GM19023 (cell line): ENCODE measurements at regions not wholly inside any gene's neighbourhood (a gene's known extent, or its start where the extent isn't known, plus 50 kb on each side); places are given as distances from the start of the nearest gene placed in this dataset.

Experiments
- ATAC-seq: cut with Tn5 transposase; IDR thresholded peaks from one replicate; pipeline ENCODE4 v1.9.1; 2021; ENCODE audit warnings: mild to moderate bottlenecking, moderate library complexity; ENCODE audit not compliant: unreplicated experiment

DNA sequence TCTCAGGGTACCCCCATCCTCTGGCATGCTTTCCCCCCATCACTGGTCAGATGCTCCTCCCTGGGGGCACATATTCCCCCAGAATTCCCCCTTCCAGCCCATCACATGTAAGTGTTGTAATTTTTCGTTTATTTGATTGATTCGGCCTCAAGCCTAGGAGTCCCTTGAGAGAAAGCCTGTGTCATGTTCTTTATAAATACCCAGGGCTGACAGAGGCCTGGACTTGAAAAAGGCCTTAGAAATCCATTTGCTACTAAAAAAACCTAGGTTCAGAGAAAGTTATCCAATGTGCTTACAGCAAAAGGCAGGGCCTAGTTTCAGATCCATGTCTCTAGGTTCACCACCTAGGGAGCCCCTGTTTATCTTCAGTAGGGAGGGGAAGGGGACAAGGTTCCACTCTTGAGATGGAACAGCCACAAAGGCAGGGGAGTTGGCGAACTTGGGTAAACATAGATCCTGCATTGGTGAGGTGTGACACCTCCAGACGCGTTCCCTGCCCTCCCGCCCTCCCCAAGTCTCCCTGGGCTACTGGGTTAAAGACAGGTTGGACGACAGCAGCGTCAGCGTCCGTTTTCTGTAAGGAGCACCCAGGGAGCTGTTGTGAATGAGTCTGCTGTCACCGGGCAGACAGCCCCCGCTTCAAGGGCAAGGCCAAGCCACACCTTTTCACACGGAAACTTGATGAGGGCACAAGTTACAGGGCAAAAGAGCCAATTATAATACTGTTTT lies 147.8 kb downstream of the EN1 start:
- ATAC-seq: no peak

DNA sequence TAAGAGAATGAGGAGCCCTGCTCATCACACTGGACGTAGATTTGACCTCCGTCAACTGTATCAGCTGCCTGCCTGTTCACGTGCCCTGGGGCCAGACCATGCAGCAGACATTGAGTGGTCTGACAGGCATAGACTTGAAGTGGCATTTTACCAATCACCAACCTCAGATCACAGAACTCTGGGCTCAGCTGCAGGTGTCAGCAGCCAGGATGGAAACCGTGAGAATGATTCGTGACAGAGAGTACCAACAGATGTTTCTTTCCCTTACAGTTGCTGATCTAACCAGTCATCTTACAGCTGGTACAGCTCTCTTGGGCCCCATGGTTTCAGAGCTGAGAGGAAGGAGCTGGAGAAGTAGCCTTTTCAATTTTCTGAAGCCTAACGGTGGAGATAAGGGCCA lies 148.9 kb downstream of the EN1 start:
- ATAC-seq: no peak

DNA sequence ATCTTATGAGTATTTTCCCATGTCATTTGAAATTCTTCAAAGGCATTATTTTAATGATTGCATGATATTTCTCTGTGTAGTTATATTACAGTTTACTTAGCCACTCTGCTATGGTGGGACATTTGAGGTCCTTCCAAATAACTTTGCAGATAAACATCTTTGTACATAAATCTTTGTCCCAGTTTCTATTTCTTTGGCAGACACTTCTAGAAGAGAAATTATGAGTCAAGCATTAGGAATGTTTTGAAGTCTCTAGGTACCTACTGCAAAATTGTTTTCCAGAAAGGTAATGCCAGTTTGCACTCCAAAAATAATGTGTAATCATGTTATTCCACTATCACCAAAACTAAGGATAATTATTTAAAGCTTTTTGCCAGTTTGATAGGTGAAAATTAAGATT lies 149.7 kb downstream of the EN1 start:
- no peak for ATAC-seq

DNA sequence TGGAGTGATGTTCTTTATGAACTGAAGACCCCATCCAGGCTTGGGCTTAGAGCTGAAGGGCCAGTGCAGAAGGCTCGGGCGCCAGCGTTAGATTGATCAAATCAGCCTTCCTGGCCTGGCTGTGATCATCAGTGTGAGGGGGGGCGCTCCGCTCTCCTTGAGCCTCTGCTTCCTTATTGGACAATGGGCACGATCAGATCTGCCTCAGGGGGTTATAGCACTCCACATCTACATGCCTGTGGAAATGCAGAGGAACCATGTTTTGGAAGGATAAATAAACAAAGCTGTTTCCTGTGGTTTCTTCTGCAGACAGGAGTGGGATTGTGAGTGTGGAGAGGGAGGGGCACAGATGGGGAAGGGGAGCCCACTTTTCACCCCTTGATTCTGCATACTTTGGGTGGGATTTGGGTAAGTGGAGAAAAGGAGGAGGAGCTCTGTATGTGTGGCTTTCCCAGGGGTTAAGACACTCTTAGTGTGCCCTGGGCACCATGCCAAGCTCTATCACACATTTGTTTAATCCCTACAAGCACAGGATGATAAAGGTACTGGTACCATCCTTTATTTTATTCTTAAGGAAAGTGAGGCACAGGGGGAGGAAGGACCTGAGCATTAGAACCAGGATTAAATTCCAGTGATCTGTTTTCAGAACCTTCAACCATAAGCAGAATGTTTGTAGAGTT lies 150.5 kb downstream of the EN1 start:
- ATAC-seq: no peak

DNA sequence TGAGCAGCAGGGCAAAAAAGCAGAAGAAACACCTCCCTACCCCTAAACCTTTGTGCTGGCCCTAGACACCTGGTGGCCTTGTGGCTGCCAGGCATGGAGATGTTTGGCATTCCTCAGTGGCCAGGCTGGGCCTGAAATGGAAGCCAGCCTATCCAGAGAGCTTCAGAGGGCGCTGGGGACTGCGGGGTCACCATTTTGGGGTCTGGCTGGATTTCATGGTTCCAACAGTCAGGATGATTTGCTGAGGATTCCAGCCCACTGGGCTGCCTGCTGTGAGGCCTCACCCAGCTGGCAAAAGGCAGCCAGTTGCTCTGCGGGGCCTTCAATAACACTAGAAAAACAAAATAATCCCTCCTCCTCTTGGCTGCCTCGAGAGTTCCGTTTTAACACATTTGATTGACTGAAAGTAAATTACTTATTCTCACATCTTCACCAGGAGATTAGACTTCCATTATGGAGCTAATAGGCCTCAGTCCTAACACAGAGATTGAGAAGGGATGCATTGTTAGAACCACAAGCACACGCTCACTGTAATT lies 154.1 kb downstream of the EN1 start:
- no peak for ATAC-seq

DNA sequence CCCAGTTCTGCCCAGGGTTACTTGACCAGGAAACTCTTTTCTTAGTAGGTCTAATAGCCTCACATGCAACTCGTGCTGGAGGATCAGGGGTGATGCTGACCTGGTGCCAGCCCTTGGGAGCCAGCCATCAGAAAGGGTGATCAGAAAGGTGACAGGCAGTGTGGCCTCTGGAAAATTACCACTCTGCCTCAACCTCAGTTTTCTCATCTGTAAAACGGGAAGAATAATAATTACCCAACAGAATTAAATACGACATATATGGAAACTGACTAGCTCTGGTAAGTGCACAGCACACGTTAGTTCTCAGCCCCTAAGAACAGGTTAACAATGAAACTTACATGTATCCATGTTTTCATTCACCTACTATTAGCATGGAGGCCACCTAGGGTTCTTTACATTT lies 157.6 kb downstream of the EN1 start:
- no peak for ATAC-seq

DNA sequence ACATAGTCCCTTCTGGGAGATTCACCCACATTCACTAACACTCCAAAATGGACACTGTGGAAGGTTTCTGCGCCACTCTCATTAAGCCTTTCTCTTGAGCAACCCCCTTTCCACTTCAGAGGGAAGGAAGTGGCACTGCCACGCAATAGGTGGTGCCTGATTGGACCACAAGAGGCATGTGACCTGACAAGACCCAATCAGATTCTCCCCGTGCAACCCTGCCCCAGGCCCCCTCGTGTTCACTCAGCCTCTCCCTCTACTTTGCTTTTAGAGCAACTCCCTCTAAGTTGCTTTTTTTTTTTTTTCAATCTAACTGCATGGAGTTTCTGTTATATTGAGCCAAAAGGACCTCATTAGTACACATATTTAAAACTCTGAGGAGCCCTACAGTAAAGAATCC lies 158.0 kb downstream of the EN1 start:
- ATAC-seq: no peak

DNA sequence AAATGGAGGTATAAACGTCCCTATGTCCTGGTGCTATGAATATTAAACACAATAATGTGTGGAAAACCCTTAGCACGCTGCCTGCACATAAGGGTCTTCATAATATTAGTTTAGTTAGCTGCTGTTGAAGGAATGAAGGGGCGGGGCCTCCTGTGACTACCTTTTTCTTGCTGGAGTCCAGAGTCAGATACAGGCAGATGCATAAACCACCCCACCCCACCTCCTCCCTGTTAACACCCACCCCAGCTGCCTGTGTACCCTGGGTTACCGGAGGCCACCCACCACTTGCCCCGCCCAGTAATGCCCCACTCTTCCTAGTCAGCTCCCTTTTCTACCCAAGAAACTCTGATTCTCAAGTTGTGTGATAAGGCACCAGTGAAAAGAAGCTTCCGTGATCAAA lies 158.4 kb downstream of the EN1 start:
- ATAC-seq: no peak

DNA sequence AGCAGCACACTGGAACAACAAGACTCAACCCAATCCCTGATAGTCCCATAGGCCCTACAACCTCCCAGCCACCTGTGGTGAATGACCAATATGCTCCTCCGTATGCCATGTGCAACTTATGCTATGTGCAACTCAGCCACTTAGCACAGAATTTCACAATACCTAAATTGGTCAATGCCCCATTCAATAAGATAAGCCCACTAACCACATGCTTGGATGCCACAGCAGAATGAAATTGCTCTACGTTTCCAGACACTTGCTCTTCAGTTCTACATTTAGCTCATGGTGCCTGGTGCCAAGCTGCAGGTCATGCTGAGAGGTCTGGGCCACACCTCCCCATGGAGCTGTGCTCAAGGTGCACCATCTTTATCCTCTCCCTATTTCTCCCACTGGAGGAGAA lies 159.8 kb downstream of the EN1 start:
- no peak for ATAC-seq

DNA sequence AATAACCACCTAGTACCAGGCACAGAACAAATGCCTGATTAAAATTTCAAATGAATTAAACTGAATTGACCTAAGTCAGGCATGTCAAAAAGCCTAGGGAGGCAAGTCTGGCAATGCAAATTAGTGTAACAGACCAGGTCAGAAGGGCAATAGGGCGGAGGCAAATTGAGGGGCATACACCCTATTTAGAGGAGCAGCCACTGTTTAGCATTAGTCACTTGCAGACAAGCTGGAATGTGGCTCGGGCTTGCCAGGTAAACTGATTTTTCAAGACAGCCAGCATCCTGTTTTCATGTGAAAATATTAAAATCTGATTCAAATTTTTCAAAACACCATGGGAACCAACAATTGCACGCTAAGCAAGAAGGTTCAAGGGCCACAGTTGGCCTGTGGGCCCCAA lies 160.3 kb downstream of the EN1 start:
- ATAC-seq: no peak

DNA sequence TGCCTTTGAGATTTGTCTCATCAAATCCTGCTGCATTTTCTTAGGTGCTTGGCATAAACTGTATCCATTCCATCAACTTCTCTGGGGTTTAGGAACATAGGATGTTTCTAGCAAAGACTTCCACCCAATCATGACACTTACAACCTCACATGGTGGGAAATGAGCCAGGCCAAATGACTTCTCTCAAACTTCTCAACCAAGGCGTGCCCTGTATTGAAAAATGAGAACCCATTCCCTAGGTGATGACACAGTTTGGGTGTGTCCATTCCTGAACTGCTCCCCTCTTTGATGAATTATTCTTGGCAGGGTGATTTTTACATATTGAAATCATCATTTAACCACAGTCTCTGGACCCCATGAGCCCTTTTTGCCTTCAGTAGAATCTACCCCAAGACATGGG lies 161.1 kb downstream of the EN1 start:
- ATAC-seq: no peak

DNA sequence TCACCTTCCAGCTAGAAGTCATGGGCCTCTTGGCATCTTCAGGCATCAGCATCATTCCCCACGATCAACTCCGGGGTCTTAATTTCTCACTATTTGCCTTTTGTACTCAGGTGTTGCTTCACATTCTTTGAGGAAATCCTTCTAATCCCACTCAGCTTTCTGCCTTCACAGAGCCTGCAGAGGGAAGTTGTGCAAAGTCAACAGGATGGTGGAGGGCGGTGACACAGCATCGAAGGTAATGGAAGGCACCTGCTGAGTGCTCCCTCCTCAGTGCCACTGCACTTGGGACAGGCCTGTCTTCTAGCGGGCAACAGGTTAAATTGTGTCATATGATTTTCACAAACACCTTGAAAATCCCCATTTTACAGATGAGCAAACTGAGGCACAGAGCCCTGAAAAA lies 164.0 kb downstream of the EN1 start:
- no peak for ATAC-seq

DNA sequence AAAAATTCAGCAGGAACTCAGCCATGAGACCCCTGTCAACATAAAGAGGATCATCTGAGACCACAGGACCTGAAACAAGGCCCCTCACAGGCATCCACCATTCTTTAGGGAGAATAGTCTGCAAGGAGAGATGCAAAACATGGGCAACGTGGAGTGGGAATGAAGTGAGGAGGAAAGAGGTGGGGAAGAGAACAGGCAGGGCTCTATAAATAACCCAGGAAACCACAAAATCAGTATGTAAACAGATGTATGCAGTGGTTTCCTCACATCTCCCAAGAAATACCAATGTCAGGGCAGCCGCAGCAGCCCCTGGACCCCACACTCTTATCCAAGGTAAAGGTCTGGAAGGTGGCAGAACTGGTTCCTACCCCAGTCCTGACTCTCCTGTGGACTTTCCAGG lies 168.5 kb downstream of the EN1 start:
- no peak for ATAC-seq

DNA sequence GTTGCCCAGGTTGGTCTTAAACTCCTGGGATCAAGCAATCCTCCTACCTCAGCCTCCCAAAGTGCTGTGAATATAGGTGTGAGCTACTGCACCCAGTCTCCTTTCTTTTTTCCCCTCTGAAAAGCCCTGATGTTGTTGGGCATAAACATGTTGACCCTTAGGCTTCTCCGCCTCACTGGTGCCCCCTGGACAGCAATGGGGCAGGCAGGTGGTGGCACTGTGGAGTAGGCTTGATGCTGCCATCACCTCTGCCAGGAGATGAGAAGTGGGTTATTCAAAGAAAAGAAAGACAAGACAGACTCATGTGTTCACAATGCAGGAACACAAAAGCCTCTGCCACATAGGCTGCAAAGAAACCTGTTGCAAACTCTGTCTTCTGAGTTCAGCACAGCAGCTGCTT lies 169.9 kb downstream of the EN1 start:
- ATAC-seq: no peak

DNA sequence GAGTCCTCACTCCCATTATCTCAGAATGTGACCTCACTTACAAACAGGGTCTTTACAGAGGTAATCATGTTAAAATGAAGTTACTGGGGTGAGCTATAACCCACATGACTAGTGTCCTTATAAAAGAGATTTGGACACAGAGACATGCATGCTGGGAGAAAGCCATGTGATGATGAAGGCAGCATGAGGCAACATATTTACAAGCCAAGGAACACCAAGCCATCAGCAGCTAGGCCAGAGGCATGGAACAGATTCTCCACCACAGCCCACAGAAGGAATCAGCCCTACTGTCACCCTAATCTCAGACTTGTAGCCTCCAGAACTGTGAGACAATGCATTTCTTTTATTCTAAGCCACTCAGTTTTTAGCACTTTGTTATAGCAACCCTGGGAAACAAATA lies 171.9 kb downstream of the EN1 start:
- no peak for ATAC-seq

DNA sequence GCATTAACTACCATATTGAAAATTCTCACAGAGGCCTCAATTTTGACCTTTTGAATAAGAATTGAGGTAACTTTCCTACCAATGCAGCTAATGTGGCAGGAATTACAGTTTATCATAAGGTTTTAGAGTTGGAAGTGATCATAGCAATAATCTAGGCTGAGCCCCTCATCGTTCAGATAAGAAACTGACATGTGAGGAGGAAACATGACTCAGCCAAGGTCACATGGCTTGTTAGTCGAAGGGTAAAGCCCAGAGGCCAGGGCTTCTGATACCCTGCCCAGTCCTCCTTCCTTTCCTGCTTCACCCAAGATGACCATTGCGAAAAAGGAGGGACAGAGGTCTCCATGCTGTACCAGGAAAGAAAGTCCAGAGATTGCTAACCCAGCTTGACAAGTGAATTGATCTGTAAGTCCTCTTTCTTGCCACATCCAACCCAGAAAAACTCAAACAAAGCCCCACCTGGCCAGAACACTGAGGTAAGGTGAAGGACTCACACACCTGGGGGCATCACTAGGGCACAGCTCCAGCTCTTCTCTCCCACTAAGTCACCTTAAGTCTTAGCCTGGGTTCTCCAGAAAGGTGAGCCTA lies 174.8 kb downstream of the EN1 start:
- no peak for ATAC-seq

DNA sequence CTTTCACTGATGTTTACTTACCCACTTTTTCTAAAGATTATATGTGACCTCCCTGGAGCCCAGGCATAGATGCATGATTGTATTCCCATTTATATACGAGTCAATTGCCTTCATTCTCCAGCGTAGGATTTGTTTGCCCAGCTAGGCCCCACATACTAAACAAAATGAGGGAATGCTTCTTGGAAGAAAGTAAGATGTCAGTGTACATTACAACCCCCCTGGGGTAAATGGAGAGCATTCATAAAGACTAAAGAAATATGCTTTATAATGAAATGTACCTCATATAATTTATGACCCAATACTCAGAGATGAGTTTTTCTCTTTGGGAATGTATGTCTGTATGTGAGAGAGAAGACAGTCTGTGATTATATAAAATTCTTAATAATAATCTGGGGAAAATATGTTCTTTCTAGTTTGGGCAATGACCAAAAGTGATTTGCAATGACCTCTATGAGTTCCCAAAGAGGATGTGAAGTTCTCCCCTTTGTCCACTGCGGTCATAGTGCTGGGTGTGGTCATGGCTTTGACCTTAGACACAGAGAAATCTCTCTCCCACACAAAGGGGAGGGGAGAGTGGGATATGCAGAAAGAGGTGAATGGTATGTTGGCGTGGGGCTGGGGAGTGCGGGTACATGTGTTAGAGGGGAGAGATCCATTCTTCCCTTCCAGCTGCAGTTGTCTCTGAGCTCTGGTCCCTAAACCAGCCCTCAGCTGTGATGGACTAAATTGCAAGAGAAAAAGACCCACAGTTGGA lies 175.6 kb downstream of the EN1 start:
- ATAC-seq: no peak

DNA sequence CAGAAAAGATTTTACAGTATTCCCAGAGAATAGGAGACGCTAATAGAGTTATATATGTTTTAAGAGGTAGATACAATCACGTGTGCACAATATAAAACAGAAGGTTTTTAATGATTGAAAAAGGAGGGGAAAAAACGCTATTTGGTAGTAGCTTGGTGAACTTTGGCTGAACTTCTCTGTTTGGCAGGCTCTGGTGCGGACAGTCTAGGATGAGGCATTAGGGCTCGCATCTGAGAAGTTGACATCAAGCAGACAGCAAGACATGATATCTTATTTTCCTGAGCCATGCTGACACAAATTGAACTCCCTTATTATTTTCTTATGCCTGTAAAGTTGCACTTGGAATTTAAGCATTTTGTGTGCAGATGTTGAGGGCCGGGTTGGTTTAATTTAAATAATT lies 176.6 kb downstream of the EN1 start:
- no peak for ATAC-seq

DNA sequence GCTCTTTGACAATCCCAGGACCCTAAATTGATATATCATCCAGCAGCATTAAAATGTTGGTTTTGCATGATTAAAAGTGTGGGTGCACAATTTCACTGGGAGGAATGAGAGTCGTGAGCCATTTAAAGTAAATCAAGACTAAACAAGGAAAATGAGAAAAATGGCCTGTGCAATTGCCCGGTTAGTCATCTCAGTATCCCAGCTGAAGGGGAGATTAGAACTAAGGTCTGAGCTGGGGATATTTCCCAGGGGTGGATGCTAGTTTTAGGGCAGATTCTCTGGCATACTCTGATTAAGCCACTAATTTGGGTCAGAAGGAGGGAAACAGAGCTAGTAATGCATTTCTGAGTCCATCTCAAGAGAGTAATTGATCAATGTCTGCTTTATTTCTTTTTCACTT lies 177.2 kb downstream of the EN1 start:
- no peak for ATAC-seq

DNA sequence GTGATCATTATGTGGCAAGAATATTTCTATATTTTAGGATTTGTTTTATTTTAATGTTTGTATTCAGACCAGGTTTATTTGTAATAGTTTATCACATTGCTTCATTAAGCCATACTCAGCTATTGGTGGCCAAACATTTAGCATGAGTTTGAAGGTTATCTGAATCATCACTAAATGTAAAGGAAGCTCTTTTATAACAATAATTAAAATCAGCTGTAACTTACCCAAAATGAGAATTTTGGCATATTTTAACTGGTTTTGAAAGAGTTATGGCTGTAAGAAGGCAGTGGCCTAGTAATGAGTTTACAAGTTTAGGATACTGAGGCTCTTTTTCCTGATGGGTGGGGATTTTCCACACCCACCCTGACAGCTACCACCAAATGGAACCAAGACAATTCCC lies 177.8 kb downstream of the EN1 start:
- no peak for ATAC-seq
